Panc1 (cell line): ENCODE measurements at regions not wholly inside any gene's neighbourhood (a gene's known extent, or its start where the extent isn't known, plus 50 kb on each side); places are given as distances from the start of the nearest gene placed in this dataset.

Source experiments
- ATAC-seq: fragments of 200-7000 bp; cut with Tn5 transposase; 2 replicates; pipeline ENCODE4 v1.9.1; 2020; ENCODE audit warnings: mild to moderate bottlenecking, moderate library complexity
- BruUV-seq: library from RNA; stranded (reverse); fragments of 400-500 nt; replicated peaks from 2 replicates; lab custom pipeline; 2021; lab: Mats Ljungman, UMichigan
- CTCF ChIA-PET: fragments of 300-600 bp; sonication (Branson Sonifier 250); formaldehyde crosslinking; loops from one replicate; lab custom pipeline; 2022; ENCODE audit warnings: antibody characterized with exemption; lab: Charles Lee
- POLR2A ChIA-PET: fragments of 300-600 bp; sonication (Branson Sonifier 250); formaldehyde crosslinking; loops from one replicate; lab custom pipeline; 2022; ENCODE audit warnings: antibody characterized with exemption; lab: Charles Lee
- DNase-seq: peaks from one replicate; pipeline ENCODE4 v3.0.0-alpha.2; 2010; ENCODE audit warnings: low read depth, low spot score
- H3K27ac ChIP-seq: 2 replicates; pipeline ENCODE4 v1.5.1; 2011; ENCODE audit warnings: mild to moderate bottlenecking, low read length, inconsistent platforms
- H3K27me3 ChIP-seq: fragments of 200-500 bp; sonication (Bioruptor generic); 2 replicates; pipeline ENCODE4 v1.6.0; 2014; ENCODE audit warnings: low read length, inconsistent platforms; ENCODE audit not compliant: control insufficient read depth, insufficient read depth
- H3K36me3 ChIP-seq: fragments of 200-500 bp; sonication (Bioruptor generic); 2 replicates; pipeline ENCODE4 v1.5.1; 2014; ENCODE audit warnings: inconsistent platforms, mild to moderate bottlenecking, low read length, moderate library complexity; ENCODE audit not compliant: control insufficient read depth, insufficient read depth
- H3K4me1 ChIP-seq: 2 replicates; pipeline ENCODE4 v1.5.1; 2011; ENCODE audit warnings: inconsistent platforms, mild to moderate bottlenecking, low read length, moderate library complexity; ENCODE audit not compliant: control insufficient read depth, insufficient read depth
- H3K4me3 ChIP-seq, 2 experiments: 2 replicates each; pipeline ENCODE4 v1.5.1; 2011 to 2012; ENCODE audit warnings: low read depth in 2 of 2, low read length in 2 of 2, mild to moderate bottlenecking in 2 of 2, inconsistent platforms in 1 of 2, moderate library complexity in 1 of 2
- H3K9me3 ChIP-seq: fragments of 200-500 bp; sonication (Bioruptor generic); 2 replicates; pipeline ENCODE4 v1.5.1; 2014; ENCODE audit warnings: low read depth, mild to moderate bottlenecking, inconsistent platforms, low read length, moderate library complexity; ENCODE audit not compliant: control insufficient read depth, insufficient read depth
- CTCF ChIP-seq: fragments of 450-650 bp; IDR thresholded peaks from 2 replicates; pipeline ENCODE4 v1.5.1; 2017; ENCODE audit warnings: mild to moderate bottlenecking
- POLR2AphosphoS5 ChIP-seq: IDR thresholded peaks from 2 replicates; pipeline ENCODE4 v1.6.1; 2012; ENCODE audit warnings: mild to moderate bottlenecking, low read depth, low read length, moderate library complexity
- REST ChIP-seq, 2 experiments: IDR thresholded peaks; 2 replicates each; pipeline ENCODE4 v1.6.1; 2011 to 2012; ENCODE audit warnings: low read depth in 2 of 2, control low read depth in 1 of 2, low read length in 1 of 2, mild to moderate bottlenecking in 1 of 2, moderate library complexity in 1 of 2; ENCODE audit not compliant: insufficient read depth in 1 of 2
- SIN3A ChIP-seq: IDR thresholded peaks from 2 replicates; pipeline ENCODE4 v1.6.1; 2012; ENCODE audit warnings: low read depth, mild to moderate bottlenecking, low read length, moderate library complexity, borderline replicate concordance; ENCODE audit not compliant: insufficient read depth
- TCF7L2 ChIP-seq: IDR thresholded peaks from 2 replicates; pipeline ENCODE4 v1.6.1; 2011; ENCODE audit warnings: mild to moderate bottlenecking, low read depth, low read length, inconsistent platforms
- in situ Hi-C: cut with HindIII; loops from 2 replicates; pipeline ENCODE4 v1.10.0; 2016; ENCODE audit warnings: low sequenced_read_pairs, low pct_unique_long_range_greater_than_20kb
- intact Hi-C: fragments of 100-400 bp; cut with micrococcal nuclease; formaldehyde crosslinking; loops from one replicate; pipeline ENCODE4 v1.10.0; 2022; ENCODE audit not compliant: unreplicated experiment

- H3K36me3 ChIP-seq: no peaks in the 10 kb centered on the region
- H3K9me3 ChIP-seq: no peaks in the 10 kb centered on the region; the same call in 1 of the 2 replicates
- no peak overlapping the region for H3K4me3 ChIP-seq
- CTCF ChIA-PET: no interaction called here
- TF ChIP-seq TCF7L2: no peak
- TF ChIP-seq REST (IDR thresholded peaks at IDR 0.05; ENCODE audit: insufficient read depth in 1 of 2, low read depth in 2 of 2, low read length in 1 of 2): no peak
- TF ChIP-seq CTCF: no peak
- no peak for TF ChIP-seq POLR2AphosphoS5
- no peak for TF ChIP-seq SIN3A
- POLR2A ChIA-PET: no interaction called here
- DNase-seq (no peak), ATAC-seq (no peak)
- H3K4me1 ChIP-seq: no peaks in the 10 kb centered on the region
- no TSS peak for BruUV-seq
- no peaks in the 10 kb centered on the region for H3K27me3 ChIP-seq
- intact Hi-C loops: no loop called here
- in situ Hi-C loops: no loop called here
- H3K27ac ChIP-seq: no peak overlapping the region
These were observed 1259.1 kb downstream of the EPHA7 start for GRCh38 chr6:92160226-92160625.

GRCh38 chr6:92159046-92159445 is 1260.3 kb downstream of the EPHA7 start:
- TF ChIP-seq POLR2AphosphoS5 (no peak), REST (IDR thresholded peaks at IDR 0.05; ENCODE audit: insufficient read depth in 1 of 2, low read depth in 2 of 2, low read length in 1 of 2) (no peak), CTCF (peak; percentile 3; the same call in 1 of the 2 replicates), SIN3A (no peak), TCF7L2 (no peak)
- Histone ChIP-seq H3K27me3 (no peaks in the 10 kb centered on the region), H3K9me3 (no peaks in the 10 kb centered on the region; the same call in 1 of the 2 replicates), H3K4me3 (no peak overlapping the region), H3K4me1 (no peaks in the 10 kb centered on the region), H3K36me3 (no peaks in the 10 kb centered on the region), H3K27ac (no peak overlapping the region)
- POLR2A ChIA-PET: no interaction called here
- in situ Hi-C loops (no loop called here), intact Hi-C loops (no loop called here)
- CTCF ChIA-PET: no interaction called here
- BruUV-seq: no TSS peak
- no peak for ATAC-seq
- DNase-seq: no peak
